Astrocyte (in vitro differentiated cells and primary cell): ENCODE measurements at regions not wholly inside any gene's neighbourhood (a gene's known extent, or its start where the extent isn't known, plus 50 kb on each side); places are given as distances from the start of the nearest gene placed in this dataset.

Source experiments
- DNase-seq: peaks from one replicate; pipeline ENCODE4 v3.0.0-alpha.2; 2010; ENCODE audit warnings: low read depth
- FAIRE-seq: peaks from 2 replicates; lab custom pipeline; 2011; peaks lifted over from hg19 to GRCh38; lab: Jason Lieb, UNC
- H2AFZ ChIP-seq: 2 replicates; pipeline ENCODE4 v1.6.0; 2012; ENCODE audit warnings: low read depth, low read length, inconsistent platforms
- H3K27ac ChIP-seq: 2 replicates; pipeline ENCODE4 v1.5.1; 2011; ENCODE audit warnings: low read depth, low read length, inconsistent platforms
- H3K27me3 ChIP-seq: 2 replicates; pipeline ENCODE4 v1.6.0; 2011; ENCODE audit warnings: low read length, inconsistent platforms; ENCODE audit not compliant: insufficient read depth
- H3K36me3 ChIP-seq: 2 replicates; pipeline ENCODE4 v1.5.1; 2011; ENCODE audit warnings: low read length, inconsistent platforms; ENCODE audit not compliant: insufficient read depth
- H3K4me1 ChIP-seq: 2 replicates; pipeline ENCODE4 v1.5.1; 2011; ENCODE audit warnings: low read length, inconsistent platforms; ENCODE audit not compliant: insufficient read depth
- H3K4me2 ChIP-seq: 2 replicates; pipeline ENCODE4 v1.6.0; 2012; ENCODE audit warnings: low read length, inconsistent platforms
- H3K4me3 ChIP-seq: 2 replicates; pipeline ENCODE4 v1.5.1; 2011; ENCODE audit warnings: low read depth, mild to moderate bottlenecking, low read length, inconsistent platforms; ENCODE audit not compliant: insufficient read depth
- H3K79me2 ChIP-seq: 2 replicates; pipeline ENCODE4 v1.6.0; 2012; ENCODE audit warnings: mild to moderate bottlenecking, low read length, inconsistent platforms; ENCODE audit not compliant: insufficient read depth
- H3K9ac ChIP-seq: 2 replicates; pipeline ENCODE4 v1.6.0; 2012; ENCODE audit warnings: mild to moderate bottlenecking, low read length, inconsistent platforms
- H3K9me3 ChIP-seq: 2 replicates; pipeline ENCODE4 v1.5.1; 2012; ENCODE audit warnings: low read depth, mild to moderate bottlenecking, low read length, inconsistent platforms; ENCODE audit not compliant: insufficient read depth
- H4K20me1 ChIP-seq: 2 replicates; pipeline ENCODE4 v1.6.0; 2012; ENCODE audit warnings: low read length, inconsistent platforms; ENCODE audit not compliant: insufficient read depth
- H3K27ac Mint-ChIP-seq: one replicate; pipeline ENCODE4 v1.8.0; 2021; ENCODE audit warnings: mild to moderate bottlenecking, mixed read lengths; ENCODE audit not compliant: unreplicated experiment
- H3K27me3 Mint-ChIP-seq: one replicate; pipeline ENCODE4 v1.8.0; 2021; ENCODE audit warnings: low read depth, mixed read lengths; ENCODE audit not compliant: unreplicated experiment
- H3K36me3 Mint-ChIP-seq: one replicate; pipeline ENCODE4 v1.8.0; 2021; ENCODE audit warnings: low read depth, mixed read lengths; ENCODE audit not compliant: unreplicated experiment
- H3K4me1 Mint-ChIP-seq: one replicate; pipeline ENCODE4 v1.8.0; 2021; ENCODE audit warnings: low read depth, mixed read lengths; ENCODE audit not compliant: unreplicated experiment
- H3K4me3 Mint-ChIP-seq: one replicate; pipeline ENCODE4 v1.8.0; 2021; ENCODE audit warnings: mild to moderate bottlenecking, moderate library complexity, mixed read lengths; ENCODE audit not compliant: unreplicated experiment
- H3K9me3 Mint-ChIP-seq: one replicate; pipeline ENCODE4 v1.8.0; 2021; ENCODE audit warnings: mild to moderate bottlenecking, mixed read lengths; ENCODE audit not compliant: unreplicated experiment
- CTCF ChIP-seq: IDR thresholded peaks from 2 replicates; pipeline ENCODE4 v1.5.1; 2011; ENCODE audit warnings: low read depth, mild to moderate bottlenecking, inconsistent platforms, low read length, moderate library complexity; ENCODE audit not compliant: insufficient read depth
- EZH2 ChIP-seq: IDR thresholded peaks from 2 replicates; pipeline ENCODE4 v1.6.1; 2012; ENCODE audit warnings: mild to moderate bottlenecking, low read length, inconsistent platforms; ENCODE audit not compliant: insufficient read depth

GRCh38 chr12:28954333-28954732 is 194.7 kb upstream of the FAR2 start:
- TF ChIP-seq EZH2 (no peak), CTCF (no peak)
- Histone ChIP-seq H4K20me1 (no peaks in the 10 kb centered on the region), H3K27ac (no peak overlapping the region), H3K79me2 (no peaks in the 10 kb centered on the region), H3K9ac (no peak overlapping the region), H3K9me3 (no peaks in the 10 kb centered on the region), H3K4me2 (no peak overlapping the region), H3K36me3 (no peaks in the 10 kb centered on the region), H3K4me1 (peaks cover 3% of the 10 kb centered on the region), H3K27me3 (no peaks in the 10 kb centered on the region), H2AFZ (no peak overlapping the region), H3K4me3 (no peak overlapping the region)
- Mint-ChIP-seq H3K36me3 (no peaks in the 10 kb centered on the region), H3K27me3 (no peaks in the 10 kb centered on the region), H3K4me1 (peaks cover 21% of the 10 kb centered on the region), H3K9me3 (no peaks in the 10 kb centered on the region), H3K27ac (no peak overlapping the region), H3K4me3 (no peak overlapping the region)
- no peak for FAIRE-seq
- peak; percentile 74 for DNase-seq

DNA sequence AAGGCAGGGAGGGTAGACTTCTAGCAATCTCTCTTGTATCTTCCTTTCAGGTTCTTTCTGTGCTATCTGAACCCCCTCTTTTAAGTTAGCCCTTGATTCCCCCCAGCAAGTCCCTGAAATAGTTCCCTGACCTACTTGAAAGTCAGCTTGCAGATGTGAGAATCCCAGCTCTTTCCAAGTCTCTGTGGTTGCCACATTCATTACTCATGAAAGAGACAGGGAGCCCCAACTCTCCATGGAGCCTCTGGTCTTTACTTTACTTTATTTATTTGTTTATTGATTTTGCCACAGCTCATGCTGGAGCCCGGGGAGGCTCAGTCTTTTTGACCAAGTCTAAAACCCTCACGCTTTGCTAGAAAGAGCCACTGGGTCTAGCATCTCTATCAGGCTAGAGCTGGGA is 193.6 kb upstream of the FAR2 start:
- H3K4me3 Mint-ChIP-seq, result no peak overlapping the region
- no peaks in the 10 kb centered on the region for H3K9me3 ChIP-seq
- peak; percentile 73 for DNase-seq
- TF ChIP-seq CTCF (no peak), EZH2 (no peak)
- H3K27ac Mint-ChIP-seq, result peak overlapping the region; percentile 51
- H2AFZ ChIP-seq, result no peak overlapping the region
- no peaks in the 10 kb centered on the region for H3K27me3 ChIP-seq
- H3K4me1 Mint-ChIP-seq, result peaks cover 21% of the 10 kb centered on the region
- peaks cover 3% of the 10 kb centered on the region for H3K4me1 ChIP-seq
- H3K27me3 Mint-ChIP-seq, result no peaks in the 10 kb centered on the region
- H3K36me3 ChIP-seq, result no peaks in the 10 kb centered on the region
- H3K79me2 ChIP-seq, result no peaks in the 10 kb centered on the region
- H3K4me2 ChIP-seq, result no peak overlapping the region
- no peaks in the 10 kb centered on the region for H4K20me1 ChIP-seq
- H3K4me3 ChIP-seq, result no peak overlapping the region
- no peak overlapping the region for H3K9ac ChIP-seq
- no peak for FAIRE-seq
- no peak overlapping the region for H3K27ac ChIP-seq
- H3K9me3 Mint-ChIP-seq, result no peaks in the 10 kb centered on the region
- no peaks in the 10 kb centered on the region for H3K36me3 Mint-ChIP-seq

- no peak for FAIRE-seq
- no peaks in the 10 kb centered on the region for H3K27me3 ChIP-seq
These were observed 193.1 kb upstream of the FAR2 start for GRCh38 chr12:28955931-28956330.

More at GRCh38 chr12:28955931-28956330, 193.1 kb upstream of the FAR2 start:
- DNase-seq, result no peak
- Mint-ChIP-seq H3K36me3 (no peaks in the 10 kb centered on the region), H3K9me3 (no peaks in the 10 kb centered on the region), H3K4me1 (peaks cover 21% of the 10 kb centered on the region), H3K4me3 (no peak overlapping the region), H3K27ac (no peak overlapping the region), H3K27me3 (no peaks in the 10 kb centered on the region)
- Histone ChIP-seq H3K9ac (no peak overlapping the region), H3K4me2 (no peak overlapping the region), H3K4me1 (peaks cover 3% of the 10 kb centered on the region), H3K79me2 (no peaks in the 10 kb centered on the region), H3K27ac (no peak overlapping the region), H4K20me1 (no peaks in the 10 kb centered on the region), H3K4me3 (no peak overlapping the region), H3K9me3 (no peaks in the 10 kb centered on the region), H3K36me3 (no peaks in the 10 kb centered on the region), H2AFZ (no peak overlapping the region)
- TF ChIP-seq CTCF (no peak), EZH2 (no peak)
